Spleen (tissue), 7 donors: ENCODE measurements at regions not wholly inside any gene's neighbourhood (a gene's known extent, or its start where the extent isn't known, plus 50 kb on each side); places are given as distances from the start of the nearest gene placed in this dataset.

Source experiments
- POLR2AphosphoS5 ChIP-seq, 3 donors: sonication (generic); formaldehyde crosslinking; IDR thresholded peaks; one replicate each; pipeline ENCODE4 v1.5.1; 2017; ENCODE audit warnings: antibody characterized with exemption in 3 of 3
- TF ChIP-seq, protein P1 (sequence below), 11 experiments: fragments of 200-600 bp in 7 of 11; fragments of 450-650 bp in 4 of 11; sonication (generic) in 4 of 11; IDR thresholded peaks in 8 of 11; conservative IDR thresholded peaks in 3 of 11; 1 replicate in 7 of 11; 2 replicates in 4 of 11; pipeline versions ENCODE4 v1.4.0 to v1.8.0; 2016 to 2021; ENCODE audit warnings: antibody characterized with exemption in 11 of 11, inconsistent platforms in 4 of 11, mild to moderate bottlenecking in 1 of 11
- donor health status: DM: no; HTN: no; CAD: no; lungs with moderate emphysema.
- donor health status: DM: no; HTN: no; CAD: no.
- donor health status: DM: no; HTN: no; CAD: no.

- no peak for TF ChIP-seq POLR2AphosphoS5 (IDR thresholded peaks at IDR 0.05)
- TF ChIP-seq, protein P1, sequence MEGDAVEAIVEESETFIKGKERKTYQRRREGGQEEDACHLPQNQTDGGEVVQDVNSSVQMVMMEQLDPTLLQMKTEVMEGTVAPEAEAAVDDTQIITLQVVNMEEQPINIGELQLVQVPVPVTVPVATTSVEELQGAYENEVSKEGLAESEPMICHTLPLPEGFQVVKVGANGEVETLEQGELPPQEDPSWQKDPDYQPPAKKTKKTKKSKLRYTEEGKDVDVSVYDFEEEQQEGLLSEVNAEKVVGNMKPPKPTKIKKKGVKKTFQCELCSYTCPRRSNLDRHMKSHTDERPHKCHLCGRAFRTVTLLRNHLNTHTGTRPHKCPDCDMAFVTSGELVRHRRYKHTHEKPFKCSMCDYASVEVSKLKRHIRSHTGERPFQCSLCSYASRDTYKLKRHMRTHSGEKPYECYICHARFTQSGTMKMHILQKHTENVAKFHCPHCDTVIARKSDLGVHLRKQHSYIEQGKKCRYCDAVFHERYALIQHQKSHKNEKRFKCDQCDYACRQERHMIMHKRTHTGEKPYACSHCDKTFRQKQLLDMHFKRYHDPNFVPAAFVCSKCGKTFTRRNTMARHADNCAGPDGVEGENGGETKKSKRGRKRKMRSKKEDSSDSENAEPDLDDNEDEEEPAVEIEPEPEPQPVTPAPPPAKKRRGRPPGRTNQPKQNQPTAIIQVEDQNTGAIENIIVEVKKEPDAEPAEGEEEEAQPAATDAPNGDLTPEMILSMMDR (IDR thresholded peaks at IDR 0.05 in 8 of 11, conservative IDR thresholded peaks at IDR 0.05 in 3 of 11): no peak
Observed at GRCh38 chr9:73962792-73963191, 534.3 kb upstream of the RORB start.
